RWPE1 (cell line): ENCODE measurements at regions not wholly inside any gene's neighbourhood (a gene's known extent, or its start where the extent isn't known, plus 50 kb on each side); places are given as distances from the start of the nearest gene placed in this dataset.

Experiments used
- CTCF ChIA-PET: fragments of 350-600 bp; sonication (Branson Sonifier 250); formaldehyde crosslinking; extraction: SDS; loops from one replicate; lab custom pipeline; 2021; lab: Yijun Ruan, JAX
- POLR2A ChIA-PET: fragments of 400-600 bp; formaldehyde crosslinking; extraction: SDS; loops from one replicate; lab custom pipeline; 2020; ENCODE audit warnings: antibody characterized with exemption; ENCODE audit not compliant: low non-redundant PET; lab: Yijun Ruan, JAX
- DNase-seq: peaks from one replicate; pipeline ENCODE4 v3.0.0; 2012; ENCODE audit warnings: low spot score
- H3K27ac ChIP-seq: fragments of 450-650 bp; 2 replicates; pipeline ENCODE4 v1.5.1; 2017
- CTCF ChIP-seq: fragments of 450-650 bp; conservative IDR thresholded peaks from 2 replicates; pipeline ENCODE4 v1.5.1; 2017; ENCODE audit warnings: low read depth, mild to moderate bottlenecking

GRCh38 chr1:104467590-104467989 lies 717.9 kb downstream of the AMY1C start:
- no peak overlapping the region for H3K27ac ChIP-seq
- POLR2A ChIA-PET, result no interaction called here
- CTCF ChIA-PET, result no interaction called here
- no peak for DNase-seq
- no peak for TF ChIP-seq CTCF

GRCh38 chr1:104468282-104468681 lies 718.6 kb downstream of the AMY1C start:
- TF ChIP-seq CTCF, result no peak
- no peak for DNase-seq
- CTCF ChIA-PET, result no interaction called here
- POLR2A ChIA-PET, result no interaction called here
- no peak overlapping the region for H3K27ac ChIP-seq

GRCh38 chr1:104476126-104476525 lies 726.4 kb downstream of the AMY1C start:
- no peak overlapping the region for H3K27ac ChIP-seq
- no peak for TF ChIP-seq CTCF
- DNase-seq, result no peak
- ChIA-PET CTCF (interaction anchor here (0.6 kb wide), 1 partner anchor 17 kb away, joined by 4 read pairs; no protein-coding TSS in a partner anchor), POLR2A (no interaction called here)

GRCh38 chr1:104488296-104489015 lies 738.8 kb downstream of the AMY1C start:
- H3K27ac ChIP-seq, result no peak overlapping the region
- no peak for TF ChIP-seq CTCF
- ChIA-PET CTCF (no interaction called here), POLR2A (no interaction called here)
- DNase-seq, result no peak

- TF ChIP-seq CTCF, result no peak
- POLR2A ChIA-PET, result no interaction called here
- CTCF ChIA-PET, result no interaction called here
Measured at GRCh38 chr1:104526158-104526795, 776.6 kb downstream of the AMY1C start.

GRCh38 chr1:104531990-104532389 lies 782.3 kb downstream of the AMY1C start:
- no peak for DNase-seq
- POLR2A ChIA-PET, result no interaction called here
- no peak overlapping the region for H3K27ac ChIP-seq
- CTCF ChIA-PET, result no interaction called here
- TF ChIP-seq CTCF, result no peak

More at GRCh38 chr1:104526158-104526795, 776.6 kb downstream of the AMY1C start:
- no peak for DNase-seq
- H3K27ac ChIP-seq, result no peak overlapping the region
